ENCODE measurements at regions not wholly inside any gene's neighbourhood (a gene's known extent, or its start where the extent isn't known, plus 50 kb on each side); places are given as distances from the start of the nearest gene placed in this dataset.

DNA sequence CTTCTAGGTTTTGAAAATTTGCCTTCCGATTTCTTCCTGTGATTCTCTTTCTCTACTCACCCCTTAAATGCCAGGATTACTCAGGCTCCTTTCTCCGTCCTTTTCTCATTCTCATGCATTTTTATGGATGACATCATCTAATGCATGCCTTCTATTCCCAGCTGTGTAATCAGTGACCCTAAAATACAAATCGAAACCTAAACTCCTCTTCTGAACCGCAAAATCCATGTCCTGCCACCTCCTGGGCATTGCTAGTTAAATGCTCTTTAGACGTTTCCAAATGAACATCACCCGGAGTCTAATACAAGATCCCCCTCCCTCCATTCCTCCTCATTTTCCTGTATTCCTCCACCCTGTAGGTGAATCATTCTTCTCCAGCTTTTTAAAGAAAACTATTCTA lies 1703.1 kb upstream of the FLRT2 start:
- TF ChIP-seq, protein P1, sequence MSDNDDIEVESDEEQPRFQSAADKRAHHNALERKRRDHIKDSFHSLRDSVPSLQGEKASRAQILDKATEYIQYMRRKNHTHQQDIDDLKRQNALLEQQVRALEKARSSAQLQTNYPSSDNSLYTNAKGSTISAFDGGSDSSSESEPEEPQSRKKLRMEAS (IDR thresholded peaks at IDR 0.05; ENCODE audit: low read depth, low read length): no peak
- TF ChIP-seq, protein P2, sequence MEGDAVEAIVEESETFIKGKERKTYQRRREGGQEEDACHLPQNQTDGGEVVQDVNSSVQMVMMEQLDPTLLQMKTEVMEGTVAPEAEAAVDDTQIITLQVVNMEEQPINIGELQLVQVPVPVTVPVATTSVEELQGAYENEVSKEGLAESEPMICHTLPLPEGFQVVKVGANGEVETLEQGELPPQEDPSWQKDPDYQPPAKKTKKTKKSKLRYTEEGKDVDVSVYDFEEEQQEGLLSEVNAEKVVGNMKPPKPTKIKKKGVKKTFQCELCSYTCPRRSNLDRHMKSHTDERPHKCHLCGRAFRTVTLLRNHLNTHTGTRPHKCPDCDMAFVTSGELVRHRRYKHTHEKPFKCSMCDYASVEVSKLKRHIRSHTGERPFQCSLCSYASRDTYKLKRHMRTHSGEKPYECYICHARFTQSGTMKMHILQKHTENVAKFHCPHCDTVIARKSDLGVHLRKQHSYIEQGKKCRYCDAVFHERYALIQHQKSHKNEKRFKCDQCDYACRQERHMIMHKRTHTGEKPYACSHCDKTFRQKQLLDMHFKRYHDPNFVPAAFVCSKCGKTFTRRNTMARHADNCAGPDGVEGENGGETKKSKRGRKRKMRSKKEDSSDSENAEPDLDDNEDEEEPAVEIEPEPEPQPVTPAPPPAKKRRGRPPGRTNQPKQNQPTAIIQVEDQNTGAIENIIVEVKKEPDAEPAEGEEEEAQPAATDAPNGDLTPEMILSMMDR (IDR thresholded peaks at IDR 0.05; ENCODE audit: low read depth, low read length): no peak
- TF ChIP-seq POLR2A (IDR thresholded peaks at IDR 0.05; ENCODE audit: extremely low read depth, insufficient read length) (no peak), MYC (IDR thresholded peaks at IDR 0.05; ENCODE audit: low read depth, low read length) (no peak)
- no peak for DNase-seq (ENCODE audit: low read depth)

DNA sequence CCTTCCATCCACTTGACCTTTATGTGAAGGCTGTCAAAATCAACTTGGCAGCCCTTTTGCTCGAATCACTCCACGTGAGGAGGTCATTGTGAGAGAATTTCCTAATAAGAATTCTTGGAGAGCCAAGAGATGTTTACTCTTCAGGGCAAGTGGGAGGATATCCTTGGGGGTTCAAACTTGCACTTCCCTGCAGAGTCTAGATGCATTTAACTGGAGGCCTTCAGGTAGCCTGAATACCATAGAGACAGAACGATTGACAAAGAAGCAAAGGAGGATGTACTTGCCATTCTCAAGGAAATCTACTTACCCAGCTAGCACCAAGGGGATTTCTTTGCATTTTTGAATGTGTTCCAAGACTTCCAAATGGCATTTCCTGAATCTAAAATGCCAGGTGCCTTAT lies 1702.6 kb upstream of the FLRT2 start:
- TF ChIP-seq, protein P1 (IDR thresholded peaks at IDR 0.05; ENCODE audit: low read depth, low read length): no peak
- TF ChIP-seq, protein P2 (IDR thresholded peaks at IDR 0.05; ENCODE audit: low read depth, low read length): no peak
- no peak for TF ChIP-seq POLR2A (IDR thresholded peaks at IDR 0.05; ENCODE audit: extremely low read depth, insufficient read length)
- TF ChIP-seq MYC (IDR thresholded peaks at IDR 0.05; ENCODE audit: low read depth, low read length): no peak
- no peak overlapping the region for H3K4me3 ChIP-seq (ENCODE audit: low read depth, low read length)
- DNase-seq (ENCODE audit: low read depth): no peak

More for the DNA sequence above, 1703.1 kb upstream of the FLRT2 start:
- no peak overlapping the region for H3K4me3 ChIP-seq (ENCODE audit: low read depth, low read length)

GRCh38 chr14:83828406-83828805 lies 1701.5 kb upstream of the FLRT2 start:
- TF ChIP-seq POLR2A (IDR thresholded peaks at IDR 0.05; ENCODE audit: extremely low read depth, insufficient read length) (no peak), MYC (IDR thresholded peaks at IDR 0.05; ENCODE audit: low read depth, low read length) (no peak)
- TF ChIP-seq, protein P1 (IDR thresholded peaks at IDR 0.05; ENCODE audit: low read depth, low read length): no peak
- TF ChIP-seq, protein P2 (IDR thresholded peaks at IDR 0.05; ENCODE audit: low read depth, low read length): no peak
- no peak overlapping the region for H3K4me3 ChIP-seq (ENCODE audit: low read depth, low read length)
- no peak for DNase-seq (ENCODE audit: low read depth)

- no peak overlapping the region for H3K4me3 ChIP-seq (ENCODE audit: low read depth, low read length)
- TF ChIP-seq, protein P1 (IDR thresholded peaks at IDR 0.05; ENCODE audit: low read depth, low read length): no peak
- TF ChIP-seq, protein P2 (IDR thresholded peaks at IDR 0.05; ENCODE audit: low read depth, low read length): no peak
- DNase-seq (ENCODE audit: low read depth): no peak
These were observed 1699.6 kb upstream of the FLRT2 start for GRCh38 chr14:83830316-83830715.

DNA sequence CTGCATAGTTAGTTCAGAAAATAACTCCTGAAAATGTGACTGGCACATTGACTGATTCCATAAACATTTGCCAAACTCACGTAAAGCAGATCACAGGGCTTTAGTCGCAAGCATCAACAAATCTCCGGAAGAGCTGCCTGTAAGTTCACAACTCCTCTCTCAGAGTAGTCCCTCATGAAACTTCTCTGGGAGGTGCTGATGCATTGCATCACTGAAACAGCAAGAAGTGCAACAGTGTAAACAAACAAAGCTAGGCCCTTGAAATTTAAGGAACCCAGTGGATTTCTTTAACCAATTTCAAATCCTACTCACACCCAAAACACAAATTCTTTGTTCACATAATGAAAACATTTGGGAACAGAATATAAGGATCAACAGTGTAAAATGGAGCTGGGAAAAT lies 1691.7 kb upstream of the FLRT2 start:
- no peak overlapping the region for H3K4me3 ChIP-seq (ENCODE audit: low read depth, low read length)
- no peak for DNase-seq (ENCODE audit: low read depth)
- TF ChIP-seq, protein P2 (IDR thresholded peaks at IDR 0.05; ENCODE audit: low read depth, low read length): no peak
- no peak for TF ChIP-seq MYC (IDR thresholded peaks at IDR 0.05; ENCODE audit: low read depth, low read length)
- TF ChIP-seq, protein P1 (IDR thresholded peaks at IDR 0.05; ENCODE audit: low read depth, low read length): no peak

DNA sequence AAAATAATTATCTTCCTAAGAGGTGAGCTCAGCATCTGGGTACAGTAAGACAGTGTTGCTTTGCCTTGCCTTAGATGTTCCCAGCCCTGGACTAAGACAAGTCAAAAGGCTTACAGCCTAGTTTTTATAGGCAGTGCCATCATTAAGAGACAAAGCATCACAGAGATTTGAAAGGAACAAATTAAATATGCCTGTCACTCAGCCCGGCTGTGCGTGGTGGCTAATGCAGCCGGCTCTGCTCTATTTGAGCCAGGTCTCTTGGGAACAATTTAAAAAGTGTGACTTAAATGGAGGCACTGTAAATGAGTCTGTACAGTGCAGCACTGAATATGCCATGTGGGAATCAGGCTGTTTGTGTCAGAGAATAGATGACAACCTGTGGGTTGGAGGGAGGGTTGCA lies 1687.4 kb upstream of the FLRT2 start:
- DNase-seq (ENCODE audit: low read depth): no peak
- TF ChIP-seq POLR2A (IDR thresholded peaks at IDR 0.05; ENCODE audit: extremely low read depth, insufficient read length) (no peak), MYC (IDR thresholded peaks at IDR 0.05; ENCODE audit: low read depth, low read length) (no peak)
- TF ChIP-seq, protein P2 (IDR thresholded peaks at IDR 0.05; ENCODE audit: low read depth, low read length): no peak
- TF ChIP-seq, protein P1 (IDR thresholded peaks at IDR 0.05; ENCODE audit: low read depth, low read length): no peak
- no peak overlapping the region for H3K4me3 ChIP-seq (ENCODE audit: low read depth, low read length)

Measured in NB4 (cell line).